ENCODE measurements at regions not wholly inside any gene's neighbourhood (a gene's known extent, or its start where the extent isn't known, plus 50 kb on each side); places are given as distances from the start of the nearest gene placed in this dataset.

DNA sequence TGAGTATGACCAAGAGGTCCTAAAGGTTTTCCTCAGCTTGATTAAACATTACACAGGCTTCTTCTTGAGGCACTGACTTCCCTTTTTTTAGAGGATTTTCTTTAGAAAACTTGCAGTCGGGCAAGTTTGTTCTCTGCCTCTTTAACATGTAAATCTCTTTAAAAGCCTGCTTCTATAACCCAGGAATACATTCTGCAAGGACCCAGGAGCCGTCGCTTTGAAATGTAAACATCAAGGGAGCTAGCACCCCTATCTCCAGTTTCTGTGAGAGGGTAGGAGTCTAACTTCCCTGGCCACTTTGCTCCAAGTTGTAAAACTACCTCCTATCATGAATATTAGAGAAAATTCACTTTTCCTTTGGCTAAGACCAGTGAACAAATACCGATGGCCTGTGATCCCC is 201.5 kb upstream of the CPHXL start:
- Histone ChIP-seq H3K9me3 (no peaks in the 10 kb centered on the region), H3K27ac (no peak overlapping the region), H3K4me3 (no peak overlapping the region), H3K4me2 (no peak overlapping the region), H3K4me1 (no peaks in the 10 kb centered on the region)
- 16% methylated on average over 4 of the region's 4 CpGs for whole genome bisulfite sequencing (ENCODE audit: missing lambda C conversion rate)
- FAIRE-seq (no peak), DNase-seq (ENCODE audit: low read depth in 1 of 2, low spot score in 1 of 2) (no peak), ATAC-seq (no peak)
- no peak for TF ChIP-seq HDAC2 (IDR thresholded peaks at IDR 0.05)
- TF ChIP-seq RAD21 (conservative IDR thresholded peaks at IDR 0.05 in 1 of 2, IDR thresholded peaks at IDR 0.05 in 1 of 2): no peak
- no peak for TF ChIP-seq POLR2AphosphoS2 (conservative IDR thresholded peaks at IDR 0.05; ENCODE audit: low read length)
- TF ChIP-seq HOXB13 (CRISPR knock-in tag; IDR thresholded peaks at IDR 0.05; ENCODE audit: low read depth): no peak
- no peak for TF ChIP-seq HOXB5 (CRISPR knock-in tag; IDR thresholded peaks at IDR 0.05)
- no peak for TF ChIP-seq ZSCAN20 (CRISPR knock-in tag; IDR thresholded peaks at IDR 0.05)
- TF ChIP-seq SREBF2 (IDR thresholded peaks at IDR 0.05): no peak
- TF ChIP-seq KDM5A (IDR thresholded peaks at IDR 0.05): no peak
- TF ChIP-seq TFCP2L1 (CRISPR knock-in tag; IDR thresholded peaks at IDR 0.05): no peak
- TF ChIP-seq, protein P1, sequence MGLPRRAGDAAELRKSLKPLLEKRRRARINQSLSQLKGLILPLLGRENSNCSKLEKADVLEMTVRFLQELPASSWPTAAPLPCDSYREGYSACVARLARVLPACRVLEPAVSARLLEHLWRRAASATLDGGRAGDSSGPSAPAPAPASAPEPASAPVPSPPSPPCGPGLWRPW (IDR thresholded peaks at IDR 0.05): no peak
- TF ChIP-seq RFX5 (IDR thresholded peaks at IDR 0.05): no peak
- TF ChIP-seq NFE2L2 (conservative IDR thresholded peaks at IDR 0.05; ENCODE audit: low read length): no peak
- TF ChIP-seq, protein P2, sequence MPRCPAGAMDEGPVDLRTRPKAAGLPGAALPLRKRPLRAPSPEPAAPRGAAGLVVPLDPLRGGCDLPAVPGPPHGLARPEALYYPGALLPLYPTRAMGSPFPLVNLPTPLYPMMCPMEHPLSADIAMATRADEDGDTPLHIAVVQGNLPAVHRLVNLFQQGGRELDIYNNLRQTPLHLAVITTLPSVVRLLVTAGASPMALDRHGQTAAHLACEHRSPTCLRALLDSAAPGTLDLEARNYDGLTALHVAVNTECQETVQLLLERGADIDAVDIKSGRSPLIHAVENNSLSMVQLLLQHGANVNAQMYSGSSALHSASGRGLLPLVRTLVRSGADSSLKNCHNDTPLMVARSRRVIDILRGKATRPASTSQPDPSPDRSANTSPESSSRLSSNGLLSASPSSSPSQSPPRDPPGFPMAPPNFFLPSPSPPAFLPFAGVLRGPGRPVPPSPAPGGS (IDR thresholded peaks at IDR 0.05): no peak
- TF ChIP-seq RCOR1 (IDR thresholded peaks at IDR 0.05; ENCODE audit: low read depth, low read length): no peak
- TF ChIP-seq KDM1A (IDR thresholded peaks at IDR 0.05; ENCODE audit: low read depth): no peak
- TF ChIP-seq, protein P3, sequence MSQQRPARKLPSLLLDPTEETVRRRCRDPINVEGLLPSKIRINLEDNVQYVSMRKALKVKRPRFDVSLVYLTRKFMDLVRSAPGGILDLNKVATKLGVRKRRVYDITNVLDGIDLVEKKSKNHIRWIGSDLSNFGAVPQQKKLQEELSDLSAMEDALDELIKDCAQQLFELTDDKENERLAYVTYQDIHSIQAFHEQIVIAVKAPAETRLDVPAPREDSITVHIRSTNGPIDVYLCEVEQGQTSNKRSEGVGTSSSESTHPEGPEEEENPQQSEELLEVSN (IDR thresholded peaks at IDR 0.05; ENCODE audit: borderline replicate concordance, low read depth): no peak
- TF ChIP-seq, protein P4, sequence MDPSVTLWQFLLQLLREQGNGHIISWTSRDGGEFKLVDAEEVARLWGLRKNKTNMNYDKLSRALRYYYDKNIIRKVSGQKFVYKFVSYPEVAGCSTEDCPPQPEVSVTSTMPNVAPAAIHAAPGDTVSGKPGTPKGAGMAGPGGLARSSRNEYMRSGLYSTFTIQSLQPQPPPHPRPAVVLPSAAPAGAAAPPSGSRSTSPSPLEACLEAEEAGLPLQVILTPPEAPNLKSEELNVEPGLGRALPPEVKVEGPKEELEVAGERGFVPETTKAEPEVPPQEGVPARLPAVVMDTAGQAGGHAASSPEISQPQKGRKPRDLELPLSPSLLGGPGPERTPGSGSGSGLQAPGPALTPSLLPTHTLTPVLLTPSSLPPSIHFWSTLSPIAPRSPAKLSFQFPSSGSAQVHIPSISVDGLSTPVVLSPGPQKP (IDR thresholded peaks at IDR 0.05; ENCODE audit: low read depth, low read length): no peak
- no peak for TF ChIP-seq JUN (IDR thresholded peaks at IDR 0.05)
- TF ChIP-seq EP300 (IDR thresholded peaks at IDR 0.05): no peak
- no peak for TF ChIP-seq RNF2 (IDR thresholded peaks at IDR 0.05; ENCODE audit: borderline replicate concordance, low read depth)
- CTCF ChIA-PET: no interaction called here
- POLR2A ChIA-PET: no interaction called here

DNA sequence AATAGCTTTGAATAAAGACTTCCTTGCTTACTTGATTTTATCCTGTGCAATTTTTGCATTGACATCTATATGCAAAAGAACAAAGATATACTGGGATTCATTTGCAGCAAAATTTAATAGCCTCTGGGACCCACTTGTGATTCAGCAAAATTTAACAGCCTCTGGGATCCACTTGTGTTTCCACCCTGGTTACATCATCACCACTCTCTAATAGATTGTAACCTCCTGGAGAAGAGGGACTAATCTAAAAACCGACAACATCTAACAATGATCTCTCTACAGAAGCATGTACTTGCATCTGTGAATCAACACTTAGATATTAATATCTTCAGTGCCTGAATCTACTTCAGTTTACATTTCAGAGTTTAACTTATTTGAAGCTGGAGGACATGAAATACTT is 202.0 kb upstream of the CPHXL start:
- DNase-seq (ENCODE audit: low read depth in 1 of 2, low spot score in 1 of 2) (no peak), FAIRE-seq (no peak), ATAC-seq (no peak)
- ChIA-PET CTCF (no interaction called here), POLR2A (no interaction called here)
- 3% methylated on average over 1 of the region's 1 CpG for WGBS (ENCODE audit: missing lambda C conversion rate)
- Histone ChIP-seq H3K4me2 (no peak overlapping the region), H3K4me1 (no peaks in the 10 kb centered on the region), H3K27ac (no peak overlapping the region), H3K9me3 (no peaks in the 10 kb centered on the region), H3K4me3 (no peak overlapping the region)
- TF ChIP-seq RARB (CRISPR knock-in tag; IDR thresholded peaks at IDR 0.05): no peak
- no peak for TF ChIP-seq CBX8 (IDR thresholded peaks at IDR 0.05)
- TF ChIP-seq PHF8 (IDR thresholded peaks at IDR 0.05; ENCODE audit: borderline replicate concordance, low read depth): no peak
- TF ChIP-seq HDAC2 (IDR thresholded peaks at IDR 0.05): no peak
- TF ChIP-seq NFE2L2 (conservative IDR thresholded peaks at IDR 0.05; ENCODE audit: low read length): no peak
- TF ChIP-seq ZSCAN20 (CRISPR knock-in tag; IDR thresholded peaks at IDR 0.05): no peak
- TF ChIP-seq BHLHE40 (IDR thresholded peaks at IDR 0.05; ENCODE audit: low read depth, low read length): no peak
- no peak for TF ChIP-seq FOSB (CRISPR knock-in tag; IDR thresholded peaks at IDR 0.05)
- no peak for TF ChIP-seq JUNB (IDR thresholded peaks at IDR 0.05)
- TF ChIP-seq, protein P5, sequence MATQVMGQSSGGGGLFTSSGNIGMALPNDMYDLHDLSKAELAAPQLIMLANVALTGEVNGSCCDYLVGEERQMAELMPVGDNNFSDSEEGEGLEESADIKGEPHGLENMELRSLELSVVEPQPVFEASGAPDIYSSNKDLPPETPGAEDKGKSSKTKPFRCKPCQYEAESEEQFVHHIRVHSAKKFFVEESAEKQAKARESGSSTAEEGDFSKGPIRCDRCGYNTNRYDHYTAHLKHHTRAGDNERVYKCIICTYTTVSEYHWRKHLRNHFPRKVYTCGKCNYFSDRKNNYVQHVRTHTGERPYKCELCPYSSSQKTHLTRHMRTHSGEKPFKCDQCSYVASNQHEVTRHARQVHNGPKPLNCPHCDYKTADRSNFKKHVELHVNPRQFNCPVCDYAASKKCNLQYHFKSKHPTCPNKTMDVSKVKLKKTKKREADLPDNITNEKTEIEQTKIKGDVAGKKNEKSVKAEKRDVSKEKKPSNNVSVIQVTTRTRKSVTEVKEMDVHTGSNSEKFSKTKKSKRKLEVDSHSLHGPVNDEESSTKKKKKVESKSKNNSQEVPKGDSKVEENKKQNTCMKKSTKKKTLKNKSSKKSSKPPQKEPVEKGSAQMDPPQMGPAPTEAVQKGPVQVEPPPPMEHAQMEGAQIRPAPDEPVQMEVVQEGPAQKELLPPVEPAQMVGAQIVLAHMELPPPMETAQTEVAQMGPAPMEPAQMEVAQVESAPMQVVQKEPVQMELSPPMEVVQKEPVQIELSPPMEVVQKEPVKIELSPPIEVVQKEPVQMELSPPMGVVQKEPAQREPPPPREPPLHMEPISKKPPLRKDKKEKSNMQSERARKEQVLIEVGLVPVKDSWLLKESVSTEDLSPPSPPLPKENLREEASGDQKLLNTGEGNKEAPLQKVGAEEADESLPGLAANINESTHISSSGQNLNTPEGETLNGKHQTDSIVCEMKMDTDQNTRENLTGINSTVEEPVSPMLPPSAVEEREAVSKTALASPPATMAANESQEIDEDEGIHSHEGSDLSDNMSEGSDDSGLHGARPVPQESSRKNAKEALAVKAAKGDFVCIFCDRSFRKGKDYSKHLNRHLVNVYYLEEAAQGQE (IDR thresholded peaks at IDR 0.05): no peak
- TF ChIP-seq CHD4 (IDR thresholded peaks at IDR 0.05; ENCODE audit: borderline replicate concordance): no peak
- TF ChIP-seq ZC3H11A (IDR thresholded peaks at IDR 0.05): no peak
- TF ChIP-seq JUN (IDR thresholded peaks at IDR 0.05): no peak
- no peak for TF ChIP-seq SREBF2 (IDR thresholded peaks at IDR 0.05)
- TF ChIP-seq ZNF302 (CRISPR knock-in tag; IDR thresholded peaks at IDR 0.05): no peak
- no peak for TF ChIP-seq POLR2A (IDR thresholded peaks at IDR 0.05; ENCODE audit: low read length)
- no peak for TF ChIP-seq MAFK (IDR thresholded peaks at IDR 0.05; ENCODE audit: partially characterized antibody)
- TF ChIP-seq FOSL2 (IDR thresholded peaks at IDR 0.05): no peak
- no peak for TF ChIP-seq FOSL2 (CRISPR knock-in tag; IDR thresholded peaks at IDR 0.05)
